Left forelimb (tissue), 1 donor: ENCODE measurements at regions not wholly inside any gene's neighbourhood (a gene's known extent, or its start where the extent isn't known, plus 50 kb on each side); places are given as distances from the start of the nearest gene placed in this dataset.

Experiments
- DNase-seq: peaks from one replicate; pipeline ENCODE4 v3.0.0-alpha.2; 2018; ENCODE audit warnings: low spot score

- DNase-seq, result no peak
These were observed 113.1 kb downstream of the ICOS start for GRCh38 chr2:204049635-204050034.

- DNase-seq, result no peak
These were observed 114.1 kb downstream of the ICOS start for GRCh38 chr2:204050681-204051080.

DNA sequence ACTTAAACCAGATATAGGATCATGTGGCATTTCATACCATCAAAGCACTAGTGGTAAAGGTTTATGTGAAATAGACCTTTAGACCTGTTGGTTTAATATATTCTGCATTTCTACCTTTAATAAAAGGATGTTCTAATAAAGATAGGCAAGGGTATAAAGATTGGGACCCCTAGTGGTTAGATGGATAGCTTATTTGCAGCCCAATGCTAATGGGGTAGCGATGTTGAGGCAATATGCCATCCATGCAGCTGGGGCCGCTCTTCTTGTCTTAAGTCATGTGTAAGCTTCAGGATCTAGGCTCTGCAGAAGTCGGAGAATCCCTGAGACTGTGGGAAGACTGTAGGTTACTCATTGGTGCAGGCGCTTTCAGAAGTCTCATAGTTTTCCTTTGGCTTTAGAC is 114.9 kb downstream of the ICOS start:
- DNase-seq, result no peak

DNA sequence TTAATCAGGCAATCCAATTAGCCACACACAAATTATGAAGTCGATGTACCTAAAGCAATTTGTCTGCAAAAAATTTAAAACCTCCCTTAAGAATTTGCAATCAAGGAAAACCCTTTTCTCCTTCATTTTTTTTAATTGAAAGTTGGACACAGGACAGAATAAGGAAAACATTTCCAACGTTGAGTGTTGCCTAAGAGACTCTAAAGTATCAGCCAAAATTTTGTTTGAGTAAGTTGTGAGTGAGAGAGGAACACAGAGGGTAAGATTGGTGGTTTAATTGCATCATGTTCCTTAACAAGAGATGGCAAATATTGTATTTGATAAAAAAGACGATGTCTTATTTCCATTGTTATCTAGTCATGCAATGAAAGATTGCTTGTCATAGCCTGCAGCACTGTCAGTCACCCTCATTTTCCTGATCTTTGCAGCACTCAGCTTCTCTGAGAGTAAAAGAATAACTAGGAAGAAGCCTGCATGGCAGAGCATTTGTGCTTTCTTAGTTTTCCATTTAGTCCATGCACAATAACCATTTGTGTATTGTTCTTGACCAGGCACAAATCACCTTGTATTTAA is 115.5 kb downstream of the ICOS start:
- DNase-seq, result no peak

GRCh38 chr2:204059016-204059415 is 122.5 kb downstream of the ICOS start:
- DNase-seq, result no peak

- DNase-seq, result no peak
These were observed 124.3 kb downstream of the ICOS start for GRCh38 chr2:204060841-204061240.

GRCh38 chr2:204061241-204061640 is 124.7 kb downstream of the ICOS start:
- DNase-seq, result no peak

- DNase-seq, result no peak
These were observed 127.6 kb downstream of the ICOS start for GRCh38 chr2:204064119-204064518.

- no peak for DNase-seq
These were observed 129.0 kb downstream of the ICOS start for GRCh38 chr2:204065566-204065965.

DNA sequence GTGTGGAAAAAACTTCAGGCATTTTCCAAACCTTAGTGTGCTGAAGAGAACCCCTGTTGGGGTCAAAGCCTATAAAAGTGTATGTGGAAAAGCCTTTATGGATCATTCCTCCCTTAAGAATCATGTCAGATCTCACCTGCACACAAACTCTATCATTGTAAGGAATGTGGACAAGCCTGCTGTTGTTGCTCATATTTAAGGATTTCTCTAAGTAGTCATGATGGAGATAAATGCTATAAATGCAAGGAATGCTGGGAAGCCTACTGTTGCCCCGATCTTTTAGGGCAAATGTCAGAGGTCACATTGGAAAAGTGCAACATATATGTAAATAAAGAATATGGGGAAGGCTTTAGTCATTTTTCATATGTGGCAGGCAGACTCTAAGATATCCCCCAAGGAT is 129.5 kb downstream of the ICOS start:
- no peak for DNase-seq

- no peak for DNase-seq
These were observed 133.2 kb downstream of the ICOS start for GRCh38 chr2:204069804-204070203.

- no peak for DNase-seq
These were observed 136.1 kb downstream of the ICOS start for GRCh38 chr2:204072443-204073324.

GRCh38 chr2:204074456-204074855 is 137.9 kb downstream of the ICOS start:
- DNase-seq, result no peak

DNA sequence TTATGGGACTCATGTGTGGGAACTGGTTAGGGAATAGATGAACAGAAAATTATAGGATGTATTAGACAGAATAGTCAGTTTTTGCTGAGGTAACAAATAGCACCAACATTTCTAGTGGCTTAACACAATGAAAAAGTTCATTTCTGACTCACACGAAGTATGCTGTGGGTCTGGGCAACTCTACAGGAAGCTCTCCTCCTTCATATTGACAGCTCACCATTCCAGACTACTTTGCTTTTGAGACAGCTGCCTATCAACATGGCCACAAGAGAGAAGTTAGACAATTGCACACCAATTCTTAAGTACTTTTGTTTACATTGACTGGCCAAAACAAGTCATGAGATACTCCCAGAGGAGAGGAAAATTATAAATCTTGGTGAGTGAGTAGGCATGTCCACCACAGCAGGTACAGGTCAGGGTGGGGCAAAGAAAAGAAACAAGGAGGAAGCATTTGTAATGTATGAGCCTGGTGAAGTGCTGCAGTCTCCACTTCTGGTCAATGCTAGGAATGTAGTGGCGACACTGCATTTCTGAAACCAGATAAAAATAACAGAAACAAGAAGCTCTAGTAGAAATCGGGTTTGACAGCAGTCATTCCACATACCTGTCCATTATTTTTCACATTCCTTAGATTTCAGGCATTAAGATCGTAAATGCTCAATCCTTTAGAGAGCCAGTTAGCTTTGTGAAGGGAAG is 141.6 kb downstream of the ICOS start:
- no peak for DNase-seq

DNA sequence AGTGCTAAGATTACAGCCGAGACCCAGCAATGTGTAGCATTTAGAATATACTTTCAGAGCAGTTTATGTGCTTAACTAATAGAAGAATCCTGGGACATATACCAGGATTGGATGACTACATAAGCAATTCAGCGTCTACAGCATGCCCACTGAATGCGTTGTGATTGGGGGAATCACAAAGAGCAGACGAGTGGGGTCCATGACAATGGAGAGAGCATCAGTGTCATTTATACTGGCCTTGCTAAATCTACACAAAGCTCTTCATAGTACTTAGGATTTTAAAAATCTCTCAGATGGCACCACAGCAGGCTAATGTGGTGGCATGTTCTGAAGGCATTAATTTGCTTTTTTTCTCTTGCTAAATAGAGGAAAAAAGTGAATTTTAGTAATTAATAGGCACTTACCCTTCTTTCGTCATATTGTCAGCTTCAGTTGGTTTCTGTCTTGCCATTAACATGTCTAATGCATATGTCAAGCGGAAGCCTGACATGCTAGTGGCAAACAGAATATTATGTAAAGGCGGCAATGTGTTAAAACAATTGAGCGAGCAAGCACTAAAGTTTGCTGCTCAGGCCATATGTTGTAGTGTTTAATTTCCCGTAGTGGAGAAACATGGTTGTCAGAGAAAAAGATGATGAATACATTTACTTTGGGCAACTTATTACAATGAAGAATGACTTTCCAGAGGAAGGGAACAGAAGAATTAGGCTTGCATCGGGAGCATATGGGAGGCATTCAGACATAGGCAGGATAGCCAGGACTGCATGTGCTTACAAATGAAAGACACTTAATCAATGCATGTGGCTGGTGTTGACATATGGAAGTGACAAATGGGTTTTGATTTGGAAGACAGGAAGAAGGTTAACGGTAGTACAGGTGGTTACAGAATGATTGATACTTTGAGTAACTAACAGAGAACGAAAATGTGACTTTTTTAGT is 145.2 kb downstream of the ICOS start:
- no peak for DNase-seq

GRCh38 chr2:204086167-204086566 is 149.6 kb downstream of the ICOS start:
- DNase-seq, result no peak

GRCh38 chr2:204089105-204089504 is 152.5 kb downstream of the ICOS start:
- no peak for DNase-seq

- DNase-seq, result no peak
These were observed 153.0 kb downstream of the ICOS start for GRCh38 chr2:204089574-204089973.

GRCh38 chr2:204090021-204090420 is 153.5 kb downstream of the ICOS start:
- DNase-seq, result no peak

DNA sequence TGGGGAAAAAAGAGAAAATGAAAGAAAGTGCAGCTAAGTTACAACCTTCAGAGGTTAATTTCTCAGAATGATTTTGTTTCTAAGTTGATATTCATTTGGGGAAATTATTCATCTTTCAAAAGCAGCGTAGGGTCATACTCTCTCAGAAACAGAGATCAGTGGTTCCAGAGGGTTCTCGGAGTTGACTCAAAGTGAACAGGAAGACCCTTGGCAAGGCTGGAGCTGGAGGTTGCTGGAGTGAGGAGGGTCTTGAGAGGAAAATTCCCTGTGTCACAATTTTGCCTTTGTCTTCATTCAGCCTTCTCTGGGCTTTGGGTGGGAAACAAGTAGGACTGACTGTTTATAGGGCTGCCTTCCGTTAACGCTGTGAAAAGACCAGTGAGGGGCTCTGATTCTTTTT is 168.2 kb downstream of the ICOS start:
- no peak for DNase-seq

DNA sequence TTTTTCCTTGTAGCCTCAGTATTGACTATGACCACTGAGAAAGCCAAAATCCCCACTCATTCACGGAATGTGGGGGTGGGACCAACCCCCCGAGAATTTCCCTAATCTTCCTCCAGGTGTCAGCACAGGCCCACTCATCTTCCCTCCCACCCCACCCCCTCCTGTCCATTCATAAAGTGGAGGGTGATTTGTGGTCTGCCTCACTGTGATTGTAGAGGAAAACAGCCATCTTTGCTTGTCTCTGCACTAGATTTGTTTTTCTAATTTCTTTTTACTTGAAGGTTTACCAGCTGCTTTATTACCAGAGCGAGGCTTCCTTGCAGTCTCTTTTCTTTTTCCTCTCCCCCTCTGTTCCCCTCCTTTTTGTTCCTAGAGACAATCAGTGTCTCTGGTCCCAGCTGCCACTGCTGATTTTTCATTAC is 171.8 kb downstream of the ICOS start:
- no peak for DNase-seq

- DNase-seq, result no peak
These were observed 172.3 kb downstream of the ICOS start for GRCh38 chr2:204108781-204109295.
